HG02623 (cell line): ENCODE measurements at regions not wholly inside any gene's neighbourhood (a gene's known extent, or its start where the extent isn't known, plus 50 kb on each side); places are given as distances from the start of the nearest gene placed in this dataset.

Experiments
- ATAC-seq: cut with Tn5 transposase; IDR thresholded peaks from one replicate; pipeline ENCODE4 v1.9.1; 2021; ENCODE audit warnings: moderate library complexity; ENCODE audit not compliant: unreplicated experiment

- no peak for ATAC-seq
Measured at GRCh38 chr14:62347562-62348011, 585.4 kb downstream of the SNAPC1 start.

GRCh38 chr14:62357362-62357761, 595.1 kb downstream of the SNAPC1 start:
- no peak for ATAC-seq

GRCh38 chr14:62364161-62364560, 601.9 kb downstream of the SNAPC1 start:
- no peak for ATAC-seq

- ATAC-seq: no peak
Measured at GRCh38 chr14:62364800-62365280, 602.6 kb downstream of the SNAPC1 start.

GRCh38 chr14:62369919-62370560, 607.8 kb downstream of the SNAPC1 start:
- no peak for ATAC-seq

- no peak for ATAC-seq
Measured at GRCh38 chr14:62373944-62374343, 611.7 kb downstream of the SNAPC1 start.

- no peak for ATAC-seq
Measured at GRCh38 chr14:62378057-62378456, 615.8 kb downstream of the SNAPC1 start.

GRCh38 chr14:62381311-62382070, 619.3 kb downstream of the SNAPC1 start:
- ATAC-seq: no peak

- no peak for ATAC-seq
Measured at GRCh38 chr14:62409169-62409568, 636.1 kb downstream of the KCNH5 start.

GRCh38 chr14:62409626-62410300, 635.5 kb downstream of the KCNH5 start:
- no peak for ATAC-seq

- ATAC-seq: no peak
Measured at GRCh38 chr14:62420847-62421246, 624.4 kb downstream of the KCNH5 start.

GRCh38 chr14:62428429-62429203, 616.6 kb downstream of the KCNH5 start:
- ATAC-seq: no peak

GRCh38 chr14:62429683-62430082, 615.6 kb downstream of the KCNH5 start:
- ATAC-seq: no peak

- ATAC-seq: no peak
Measured at GRCh38 chr14:62431496-62431895, 613.8 kb downstream of the KCNH5 start.

- ATAC-seq: no peak
Measured at GRCh38 chr14:62432955-62433354, 612.3 kb downstream of the KCNH5 start.

- ATAC-seq: no peak
Measured at GRCh38 chr14:62436261-62436660, 609.0 kb downstream of the KCNH5 start.

GRCh38 chr14:62439210-62439609, 606.0 kb downstream of the KCNH5 start:
- ATAC-seq: no peak

- ATAC-seq: no peak
Measured at GRCh38 chr14:62443796-62444195, 601.5 kb downstream of the KCNH5 start.

- no peak for ATAC-seq
Measured at GRCh38 chr14:62445570-62445969, 599.7 kb downstream of the KCNH5 start.

- no peak for ATAC-seq
Measured at GRCh38 chr14:62451221-62451620, 594.0 kb downstream of the KCNH5 start.

GRCh38 chr14:62453226-62453625, 592.0 kb downstream of the KCNH5 start:
- ATAC-seq: no peak
